ENCODE measurements at regions not wholly inside any gene's neighbourhood (a gene's known extent, or its start where the extent isn't known, plus 50 kb on each side); places are given as distances from the start of the nearest gene placed in this dataset.
"Not testable (repeated sequence)": the region's sequence is repeated elsewhere in the genome, so short reads cannot be mapped to it uniquely, and the experiment has no call there.

- DNase-seq (ENCODE audit: low read depth, low spot score): not testable (repeated sequence)
These were observed 72.7 kb upstream of the EPHA3 start for GRCh38 chr3:89034723-89035122.

DNA sequence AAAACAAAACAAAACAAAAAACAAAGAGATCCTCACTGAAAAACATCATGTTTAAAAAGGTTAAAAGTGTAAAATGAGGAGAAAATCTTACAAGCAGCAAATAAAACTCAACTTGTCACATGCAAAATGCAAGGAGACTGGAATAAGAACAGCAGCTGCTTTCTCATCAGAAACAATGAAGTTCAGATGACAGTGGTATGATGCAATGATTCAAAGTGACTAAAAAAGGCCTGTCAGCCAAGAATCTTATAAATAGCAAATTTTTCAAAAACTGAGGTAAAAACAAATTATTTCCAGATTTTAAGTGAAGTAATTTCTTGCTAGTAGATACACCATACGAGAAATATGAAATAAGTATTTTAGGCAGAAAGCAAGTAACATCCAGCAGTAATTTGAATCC, 68.6 kb upstream of the EPHA3 start:
- DNase-seq (ENCODE audit: low read depth, low spot score): no peak

- DNase-seq (ENCODE audit: low read depth, low spot score): peak; percentile 54
These were observed 65.1 kb upstream of the EPHA3 start for GRCh38 chr3:89042236-89042835.

GRCh38 chr3:89043406-89043932, 64.0 kb upstream of the EPHA3 start:
- no peak for DNase-seq (ENCODE audit: low read depth, low spot score)

DNA sequence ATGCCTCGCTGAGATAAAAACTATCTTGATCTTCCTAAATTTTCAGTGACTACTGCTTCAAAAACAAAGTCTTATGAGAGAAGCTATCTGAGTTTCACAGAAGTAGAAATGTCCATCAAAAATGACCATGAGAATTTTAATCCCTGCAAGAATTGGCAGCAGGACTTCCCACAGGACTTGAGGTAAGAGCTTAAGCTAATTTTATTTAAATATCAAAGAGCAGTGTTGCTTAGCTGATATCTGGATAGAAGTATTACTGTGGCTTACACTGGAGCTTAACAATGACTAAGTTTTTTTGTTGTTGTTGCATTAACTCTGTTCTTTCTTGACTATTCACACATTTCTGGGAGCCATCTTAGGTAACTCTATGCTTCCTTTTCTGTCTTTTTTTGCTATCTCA, 60.8 kb upstream of the EPHA3 start:
- peak; percentile 30 for DNase-seq (ENCODE audit: low read depth, low spot score)

DNA sequence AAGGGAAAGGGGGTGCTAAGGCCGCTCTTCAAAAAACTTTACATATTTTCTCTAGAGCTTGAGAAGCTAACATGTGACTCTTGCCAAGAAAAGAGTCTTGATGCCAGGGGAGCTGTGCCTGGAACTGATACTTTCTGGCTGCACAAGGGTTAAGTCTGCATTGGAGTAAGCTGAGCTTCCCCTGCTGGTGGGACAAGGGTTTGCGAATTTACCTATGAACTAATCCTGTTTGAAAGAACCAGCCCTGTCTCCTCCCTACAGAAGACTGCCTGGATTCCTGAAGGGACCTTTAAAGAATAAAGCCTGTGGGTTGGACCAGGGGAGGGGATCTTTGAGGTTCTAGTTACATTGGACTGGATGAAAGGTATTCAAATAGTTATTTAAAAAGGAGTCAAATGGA, 58.3 kb upstream of the EPHA3 start:
- DNase-seq (ENCODE audit: low read depth, low spot score): no peak

- DNase-seq (ENCODE audit: low read depth, low spot score): no peak
These were observed 55.0 kb upstream of the EPHA3 start for GRCh38 chr3:89052386-89052785.

GRCh38 chr3:89057398-89057797, 50.0 kb upstream of the EPHA3 start:
- DNase-seq (ENCODE audit: low read depth, low spot score): no peak
